Vagina (tissue), 2 donors: ENCODE measurements at regions not wholly inside any gene's neighbourhood (a gene's known extent, or its start where the extent isn't known, plus 50 kb on each side); places are given as distances from the start of the nearest gene placed in this dataset.

Experiments
- DNase-seq, 2 donors: peaks; one replicate each; pipeline ENCODE4 v3.0.0-alpha.2; 2017; ENCODE audit errors: extremely low spot score in 2 of 2
- H3K27ac ChIP-seq: fragments of 200-600 bp; sonication (generic); one replicate; pipeline ENCODE4 v1.5.1; 2019
- H3K27me3 ChIP-seq: fragments of 200-600 bp; sonication (generic); one replicate; pipeline ENCODE4 v1.5.1; 2019
- H3K36me3 ChIP-seq, 2 donors: fragments of 200-600 bp; sonication (generic); one replicate each; pipeline ENCODE4 v1.5.1; 2017 to 2019
- H3K4me1 ChIP-seq: fragments of 200-600 bp; sonication (generic); one replicate; pipeline ENCODE4 v1.5.1; 2019
- H3K4me3 ChIP-seq, 2 donors: fragments of 200-600 bp; sonication (generic); 1 replicate in 1 of 2; 2 replicates in 1 of 2; pipeline ENCODE4 v1.5.1; 2016 to 2019
- H3K9me3 ChIP-seq: fragments of 200-600 bp; sonication (generic); one replicate; pipeline ENCODE4 v1.5.1; 2019
- POLR2A ChIP-seq, 2 donors: fragments of 450-650 bp; IDR thresholded peaks; one replicate each; pipeline ENCODE4 v1.6.1; 2017; ENCODE audit warnings: antibody characterized with exemption in 2 of 2, mild to moderate bottlenecking in 2 of 2, moderate library complexity in 2 of 2
- POLR2AphosphoS5 ChIP-seq, 2 donors: sonication (generic); formaldehyde crosslinking; IDR thresholded peaks; one replicate each; pipeline ENCODE4 v1.9.0; 2017; ENCODE audit warnings: antibody characterized with exemption in 2 of 2, mild to moderate bottlenecking in 2 of 2, low read depth in 1 of 2; ENCODE audit not compliant: insufficient read depth in 1 of 2
- intact Hi-C: fragments of 100-400 bp; cut with DNase I; formaldehyde crosslinking; loops from one replicate; pipeline ENCODE4 v1.15.1; 2023
- TF ChIP-seq, protein P1 (sequence below), 3 experiments: fragments of 450-650 bp in 2 of 3; fragments of 200-600 bp in 1 of 3; sonication (generic) in 1 of 3; IDR thresholded peaks; one replicate each; pipeline ENCODE4 v1.5.1; 2017 to 2019; ENCODE audit warnings: antibody characterized with exemption in 3 of 3, mild to moderate bottlenecking in 2 of 3, moderate library complexity in 2 of 3

GRCh38 chr3:194874206-194874605 lies 188.5 kb downstream of the FAM43A start:
- Histone ChIP-seq H3K27me3 (no peaks in the 10 kb centered on the region), H3K9me3 (no peaks in the 10 kb centered on the region), H3K4me3 (no peak overlapping the region), H3K27ac (no peak overlapping the region), H3K36me3 (no peaks in the 10 kb centered on the region), H3K4me1 (peaks cover 74% of the 10 kb centered on the region)
- intact Hi-C loops = no loop called here
- TF ChIP-seq POLR2A (IDR thresholded peaks at IDR 0.05) (no peak), POLR2AphosphoS5 (IDR thresholded peaks at IDR 0.05; ENCODE audit: insufficient read depth in 1 of 2, low read depth in 1 of 2) (no peak)
- TF ChIP-seq, protein P1, sequence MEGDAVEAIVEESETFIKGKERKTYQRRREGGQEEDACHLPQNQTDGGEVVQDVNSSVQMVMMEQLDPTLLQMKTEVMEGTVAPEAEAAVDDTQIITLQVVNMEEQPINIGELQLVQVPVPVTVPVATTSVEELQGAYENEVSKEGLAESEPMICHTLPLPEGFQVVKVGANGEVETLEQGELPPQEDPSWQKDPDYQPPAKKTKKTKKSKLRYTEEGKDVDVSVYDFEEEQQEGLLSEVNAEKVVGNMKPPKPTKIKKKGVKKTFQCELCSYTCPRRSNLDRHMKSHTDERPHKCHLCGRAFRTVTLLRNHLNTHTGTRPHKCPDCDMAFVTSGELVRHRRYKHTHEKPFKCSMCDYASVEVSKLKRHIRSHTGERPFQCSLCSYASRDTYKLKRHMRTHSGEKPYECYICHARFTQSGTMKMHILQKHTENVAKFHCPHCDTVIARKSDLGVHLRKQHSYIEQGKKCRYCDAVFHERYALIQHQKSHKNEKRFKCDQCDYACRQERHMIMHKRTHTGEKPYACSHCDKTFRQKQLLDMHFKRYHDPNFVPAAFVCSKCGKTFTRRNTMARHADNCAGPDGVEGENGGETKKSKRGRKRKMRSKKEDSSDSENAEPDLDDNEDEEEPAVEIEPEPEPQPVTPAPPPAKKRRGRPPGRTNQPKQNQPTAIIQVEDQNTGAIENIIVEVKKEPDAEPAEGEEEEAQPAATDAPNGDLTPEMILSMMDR (IDR thresholded peaks at IDR 0.05) = no peak
- peak; percentile 12 to 67 for DNase-seq

- no peaks in the 10 kb centered on the region for H3K36me3 ChIP-seq
- H3K27me3 ChIP-seq = no peaks in the 10 kb centered on the region
- H3K4me1 ChIP-seq = peaks cover 80% of the 10 kb centered on the region
- no peak overlapping the region for H3K4me3 ChIP-seq
- H3K27ac ChIP-seq = no peak overlapping the region
- intact Hi-C loops = no loop called here
- H3K9me3 ChIP-seq = no peaks in the 10 kb centered on the region
- TF ChIP-seq, protein P1 (IDR thresholded peaks at IDR 0.05) = no peak
- TF ChIP-seq POLR2AphosphoS5 (IDR thresholded peaks at IDR 0.05; ENCODE audit: insufficient read depth in 1 of 2, low read depth in 1 of 2) = no peak
- no peak for TF ChIP-seq POLR2A (IDR thresholded peaks at IDR 0.05)
- DNase-seq = peak; percentile 43 to 69
These were observed 189.1 kb downstream of the FAM43A start for GRCh38 chr3:194874783-194875182.

DNA sequence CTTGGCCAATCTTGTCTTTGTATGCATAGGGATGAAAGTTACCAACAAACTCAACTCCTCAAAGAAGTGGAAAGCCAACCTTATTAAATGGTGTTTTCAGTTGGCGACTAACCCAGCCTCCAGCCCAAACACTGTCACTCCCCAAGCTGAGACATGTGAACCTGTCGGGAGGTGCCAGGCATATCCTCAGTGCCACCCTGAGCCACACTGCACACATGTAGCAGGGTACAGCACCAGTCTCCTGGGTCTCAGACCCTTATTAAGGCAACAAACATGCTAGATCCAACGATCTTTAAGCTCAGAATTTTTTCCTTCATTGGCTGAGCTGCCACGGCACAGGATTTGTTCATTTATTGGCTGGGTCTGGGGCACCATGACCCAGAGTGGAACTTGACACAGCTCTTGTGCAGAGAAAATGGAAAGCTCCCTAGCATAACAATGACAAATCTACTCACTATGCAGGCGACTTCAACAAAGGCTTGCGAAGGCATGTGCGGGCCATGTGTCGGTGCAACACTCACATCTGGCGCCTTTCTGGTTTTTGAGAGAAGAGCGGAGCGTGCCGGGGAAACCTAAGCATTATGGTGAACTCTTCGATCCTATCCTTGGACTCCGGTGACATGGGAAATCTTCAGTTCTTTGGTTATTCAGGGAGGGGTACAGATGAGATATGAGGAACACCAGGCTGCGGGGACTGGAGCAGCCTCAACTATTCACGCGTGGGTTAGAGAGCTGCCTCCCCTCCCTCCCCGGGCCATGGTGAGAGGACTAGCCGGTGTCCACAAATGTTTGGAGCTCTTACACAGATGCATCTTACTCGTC lies 190.1 kb downstream of the FAM43A start:
- Histone ChIP-seq H3K9me3 (no peaks in the 10 kb centered on the region), H3K36me3 (no peaks in the 10 kb centered on the region), H3K4me1 (peaks cover 82% of the 10 kb centered on the region), H3K27ac (no peak overlapping the region), H3K4me3 (no peak overlapping the region), H3K27me3 (no peaks in the 10 kb centered on the region)
- TF ChIP-seq POLR2A (IDR thresholded peaks at IDR 0.05) (no peak), POLR2AphosphoS5 (IDR thresholded peaks at IDR 0.05; ENCODE audit: insufficient read depth in 1 of 2, low read depth in 1 of 2) (no peak)
- TF ChIP-seq, protein P1 (IDR thresholded peaks at IDR 0.05) = no peak
- intact Hi-C loops = no loop called here
- DNase-seq = peak; percentile 79 to 84

DNA sequence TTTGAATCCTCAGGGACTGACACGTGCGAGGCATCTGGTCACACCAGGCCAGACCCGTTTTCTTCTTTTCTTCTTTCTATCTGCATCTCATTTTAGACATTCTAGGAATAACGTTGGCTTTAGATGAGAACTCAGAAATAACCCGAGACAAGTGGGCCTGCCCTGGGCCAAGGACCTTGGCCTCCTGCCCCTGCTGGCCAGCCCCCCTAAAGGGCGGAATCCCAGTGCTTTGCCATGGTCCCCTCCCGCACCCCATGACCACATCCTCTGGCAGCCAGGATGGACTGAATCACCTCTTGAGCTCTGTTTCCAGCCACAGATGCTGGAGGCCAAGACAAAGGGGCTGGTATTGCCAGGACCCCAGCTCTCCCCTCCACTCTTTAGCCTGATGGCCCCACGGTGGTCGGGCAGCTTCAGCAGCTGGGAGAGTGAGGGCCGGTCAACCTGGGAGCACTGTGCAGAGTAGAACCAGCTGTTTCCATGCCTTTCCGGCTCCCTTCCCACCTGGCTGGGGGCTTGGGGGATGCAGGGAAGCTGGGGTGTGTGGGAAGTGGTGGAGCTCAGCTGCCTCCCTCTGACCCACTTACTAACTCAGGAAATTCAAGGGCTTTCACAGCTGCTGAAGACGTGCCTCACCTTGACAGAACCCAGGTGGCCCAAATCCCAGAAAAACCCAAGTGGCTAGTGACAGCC lies 190.9 kb downstream of the FAM43A start:
- intact Hi-C loops = no loop called here
- Histone ChIP-seq H3K36me3 (no peaks in the 10 kb centered on the region), H3K4me3 (no peak overlapping the region), H3K4me1 (peaks cover 80% of the 10 kb centered on the region), H3K27me3 (no peaks in the 10 kb centered on the region), H3K9me3 (no peaks in the 10 kb centered on the region), H3K27ac (no peak overlapping the region)
- no peak for TF ChIP-seq POLR2A (IDR thresholded peaks at IDR 0.05)
- TF ChIP-seq POLR2AphosphoS5 (IDR thresholded peaks at IDR 0.05; ENCODE audit: insufficient read depth in 1 of 2, low read depth in 1 of 2) = no peak
- TF ChIP-seq, protein P1 (IDR thresholded peaks at IDR 0.05) = no peak
- DNase-seq = peak; percentile 84 to 91
